ENCODE measurements at regions not wholly inside any gene's neighbourhood (a gene's known extent, or its start where the extent isn't known, plus 50 kb on each side); places are given as distances from the start of the nearest gene placed in this dataset.

- Histone ChIP-seq H3F3A (ENCODE audit: insufficient read depth) (no peaks in the 10 kb centered on the region), H3K9me2 (replicated peaks; ENCODE audit: insufficient read depth, low read length) (no peaks in the 10 kb centered on the region), H3K27ac (ENCODE audit: low read depth, low read length) (no peak overlapping the region), H2AFZ (ENCODE audit: low read depth, low read length, severe bottlenecking) (no peak overlapping the region), H3K9me3 (ENCODE audit: insufficient read depth, low read length) (no peaks in the 10 kb centered on the region), H3K79me2 (ENCODE audit: insufficient read depth, low read length) (no peaks in the 10 kb centered on the region), H3K4me2 (ENCODE audit: low read depth, low read length, poor library complexity, severe bottlenecking) (no peak overlapping the region), H3K4me3 (ENCODE audit: insufficient read depth, low read length, poor library complexity, severe bottlenecking) (no peak overlapping the region), H4K20me1 (ENCODE audit: low read depth, low read length) (no peaks in the 10 kb centered on the region), H3K9ac (ENCODE audit: low read length) (no peak overlapping the region), H3K36me3 (ENCODE audit: low read length) (no peaks in the 10 kb centered on the region), H3K27me3 (ENCODE audit: low read length) (no peaks in the 10 kb centered on the region)
- TF ChIP-seq, protein P1, sequence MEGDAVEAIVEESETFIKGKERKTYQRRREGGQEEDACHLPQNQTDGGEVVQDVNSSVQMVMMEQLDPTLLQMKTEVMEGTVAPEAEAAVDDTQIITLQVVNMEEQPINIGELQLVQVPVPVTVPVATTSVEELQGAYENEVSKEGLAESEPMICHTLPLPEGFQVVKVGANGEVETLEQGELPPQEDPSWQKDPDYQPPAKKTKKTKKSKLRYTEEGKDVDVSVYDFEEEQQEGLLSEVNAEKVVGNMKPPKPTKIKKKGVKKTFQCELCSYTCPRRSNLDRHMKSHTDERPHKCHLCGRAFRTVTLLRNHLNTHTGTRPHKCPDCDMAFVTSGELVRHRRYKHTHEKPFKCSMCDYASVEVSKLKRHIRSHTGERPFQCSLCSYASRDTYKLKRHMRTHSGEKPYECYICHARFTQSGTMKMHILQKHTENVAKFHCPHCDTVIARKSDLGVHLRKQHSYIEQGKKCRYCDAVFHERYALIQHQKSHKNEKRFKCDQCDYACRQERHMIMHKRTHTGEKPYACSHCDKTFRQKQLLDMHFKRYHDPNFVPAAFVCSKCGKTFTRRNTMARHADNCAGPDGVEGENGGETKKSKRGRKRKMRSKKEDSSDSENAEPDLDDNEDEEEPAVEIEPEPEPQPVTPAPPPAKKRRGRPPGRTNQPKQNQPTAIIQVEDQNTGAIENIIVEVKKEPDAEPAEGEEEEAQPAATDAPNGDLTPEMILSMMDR (IDR thresholded peaks at IDR 0.05; ENCODE audit: insufficient read depth, low read length, poor library complexity, severe bottlenecking), result no peak
- no peak for TF ChIP-seq EZH2phosphoT487 (conservative IDR thresholded peaks at IDR 0.05; ENCODE audit: low read length)
Measured at GRCh38 chr2:180677930-180678624, 302.3 kb upstream of the UBE2E3 start.

DNA sequence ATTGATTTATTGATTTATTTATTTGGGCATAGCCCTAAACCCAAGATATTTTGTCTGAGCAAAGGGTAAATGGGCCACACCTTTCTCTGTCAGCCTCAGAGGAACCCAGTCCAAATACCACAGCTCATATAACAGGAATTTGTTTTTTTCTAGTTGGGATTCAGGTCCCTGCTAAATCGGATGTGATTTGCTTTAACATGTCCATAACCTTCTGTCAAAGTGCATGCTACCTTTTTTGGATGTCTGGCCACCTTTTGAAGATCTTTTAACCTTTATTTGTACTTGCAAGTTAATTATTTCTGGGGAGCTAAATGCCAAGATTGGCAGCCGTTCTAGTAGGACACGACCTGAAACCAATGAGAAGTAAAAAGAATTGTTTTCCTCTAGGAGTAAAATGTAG lies 303.2 kb upstream of the UBE2E3 start:
- Histone ChIP-seq H3K4me3 (ENCODE audit: insufficient read depth, low read length, poor library complexity, severe bottlenecking) (no peak overlapping the region), H3K36me3 (ENCODE audit: low read length) (no peaks in the 10 kb centered on the region), H3K9ac (ENCODE audit: low read length) (no peak overlapping the region), H3K79me2 (ENCODE audit: insufficient read depth, low read length) (no peaks in the 10 kb centered on the region), H3K4me2 (ENCODE audit: low read depth, low read length, poor library complexity, severe bottlenecking) (no peak overlapping the region), H3K27me3 (ENCODE audit: low read length) (no peaks in the 10 kb centered on the region), H2AFZ (ENCODE audit: low read depth, low read length, severe bottlenecking) (no peak overlapping the region), H3F3A (ENCODE audit: insufficient read depth) (no peaks in the 10 kb centered on the region), H3K9me3 (ENCODE audit: insufficient read depth, low read length) (no peaks in the 10 kb centered on the region), H3K27ac (ENCODE audit: low read depth, low read length) (no peak overlapping the region), H4K20me1 (ENCODE audit: low read depth, low read length) (no peaks in the 10 kb centered on the region), H3K9me2 (replicated peaks; ENCODE audit: insufficient read depth, low read length) (no peaks in the 10 kb centered on the region)
- TF ChIP-seq, protein P1 (IDR thresholded peaks at IDR 0.05; ENCODE audit: insufficient read depth, low read length, poor library complexity, severe bottlenecking), result no peak
- no peak for TF ChIP-seq EZH2phosphoT487 (conservative IDR thresholded peaks at IDR 0.05; ENCODE audit: low read length)

DNA sequence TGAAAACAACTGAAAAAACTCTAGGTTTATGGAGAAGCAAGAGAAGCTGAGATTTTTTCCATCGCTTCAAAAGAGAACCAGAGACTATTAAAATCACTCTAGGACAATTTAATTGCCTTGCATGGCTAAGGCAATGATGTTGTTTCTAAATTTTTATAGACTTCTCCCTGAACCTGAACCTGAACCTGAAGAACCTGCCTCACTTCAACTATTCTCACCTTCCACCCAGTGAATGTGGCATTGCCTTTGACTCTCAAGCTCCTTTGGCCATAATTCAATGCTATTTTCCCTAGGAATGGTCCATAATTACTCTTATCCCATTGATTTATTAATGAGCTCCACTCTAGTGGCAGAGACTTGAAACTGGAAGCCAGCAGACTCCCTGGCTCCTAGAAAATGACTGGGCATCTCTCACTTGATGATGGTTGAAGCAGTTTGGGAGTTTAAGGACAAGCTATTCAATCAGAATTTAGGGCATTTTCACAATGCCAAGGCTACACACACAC lies 303.8 kb upstream of the UBE2E3 start:
- Histone ChIP-seq H3K9ac (ENCODE audit: low read length) (no peak overlapping the region), H2AFZ (ENCODE audit: low read depth, low read length, severe bottlenecking) (no peak overlapping the region), H3K79me2 (ENCODE audit: insufficient read depth, low read length) (no peaks in the 10 kb centered on the region), H3K27me3 (ENCODE audit: low read length) (no peaks in the 10 kb centered on the region), H3K9me3 (ENCODE audit: insufficient read depth, low read length) (no peaks in the 10 kb centered on the region), H3K36me3 (ENCODE audit: low read length) (no peaks in the 10 kb centered on the region), H3K27ac (ENCODE audit: low read depth, low read length) (no peak overlapping the region), H3K4me2 (ENCODE audit: low read depth, low read length, poor library complexity, severe bottlenecking) (no peak overlapping the region), H3K9me2 (replicated peaks; ENCODE audit: insufficient read depth, low read length) (no peaks in the 10 kb centered on the region), H3K4me3 (ENCODE audit: insufficient read depth, low read length, poor library complexity, severe bottlenecking) (no peak overlapping the region), H4K20me1 (ENCODE audit: low read depth, low read length) (no peaks in the 10 kb centered on the region), H3F3A (ENCODE audit: insufficient read depth) (no peaks in the 10 kb centered on the region)
- TF ChIP-seq, protein P1 (IDR thresholded peaks at IDR 0.05; ENCODE audit: insufficient read depth, low read length, poor library complexity, severe bottlenecking), result no peak
- no peak for TF ChIP-seq EZH2phosphoT487 (conservative IDR thresholded peaks at IDR 0.05; ENCODE audit: low read length)

Data from SU-DHL-6 (cell line).